H9 (cell line): ENCODE measurements at regions not wholly inside any gene's neighbourhood (a gene's known extent, or its start where the extent isn't known, plus 50 kb on each side); places are given as distances from the start of the nearest gene placed in this dataset.

ENCODE experiments used
- DNase-seq: peaks from one replicate; pipeline ENCODE4 v3.0.0-alpha.2; 2017
- H2AFZ ChIP-seq: one replicate; pipeline ENCODE4 v1.6.1; 2013; ENCODE audit warnings: mild to moderate bottlenecking, low read length, control low read depth, moderate library complexity
- H2AK5ac ChIP-seq: 2 replicates; pipeline ENCODE4 v1.6.1; 2013; ENCODE audit warnings: low read length, control low read depth, mixed read lengths; ENCODE audit not compliant: insufficient read length
- H2BK120ac ChIP-seq: one replicate; pipeline ENCODE4 v1.6.1; 2013; ENCODE audit warnings: low read depth, mild to moderate bottlenecking, low read length, control low read depth, inconsistent platforms; ENCODE audit not compliant: poor library complexity, severe bottlenecking
- H2BK12ac ChIP-seq: 2 replicates; pipeline ENCODE4 v1.6.1; 2013; ENCODE audit warnings: low read length, control low read depth, mixed read lengths, low read depth; ENCODE audit not compliant: insufficient read length
- H2BK15ac ChIP-seq: 2 replicates; pipeline ENCODE4 v1.6.1; 2013; ENCODE audit warnings: low read depth, low read length, control low read depth
- H2BK20ac ChIP-seq: one replicate; pipeline ENCODE4 v1.6.1; 2013; ENCODE audit warnings: low read depth, mild to moderate bottlenecking, low read length, control low read depth, inconsistent platforms; ENCODE audit not compliant: poor library complexity, severe bottlenecking
- H2BK5ac ChIP-seq: 2 replicates; pipeline ENCODE4 v1.6.1; 2013; ENCODE audit warnings: low read length, control low read depth, mixed read lengths; ENCODE audit not compliant: insufficient read length
- H3K14ac ChIP-seq: 2 replicates; pipeline ENCODE4 v1.6.1; 2013; ENCODE audit warnings: low read length, control low read depth; ENCODE audit not compliant: insufficient read depth
- H3K18ac ChIP-seq: 2 replicates; pipeline ENCODE4 v1.6.1; 2013; ENCODE audit warnings: low read depth, mild to moderate bottlenecking, mixed read lengths, low read length, control low read depth; ENCODE audit not compliant: insufficient read length
- H3K23ac ChIP-seq: 2 replicates; pipeline ENCODE4 v1.6.1; 2013; ENCODE audit warnings: low read length, control low read depth, mixed read lengths, low read depth; ENCODE audit not compliant: insufficient read length
- H3K23me2 ChIP-seq: 2 replicates; pipeline ENCODE4 v1.6.1; 2013; ENCODE audit warnings: low read depth, mild to moderate bottlenecking, mixed read lengths, low read length, control low read depth; ENCODE audit not compliant: insufficient read length, poor library complexity, severe bottlenecking
- H3K27ac ChIP-seq: 2 replicates; pipeline ENCODE4 v1.5.1; 2013; ENCODE audit warnings: low read length, control low read depth, mixed read lengths, low read depth; ENCODE audit not compliant: insufficient read length
- H3K27me3 ChIP-seq: 2 replicates; pipeline ENCODE4 v1.6.1; 2013; ENCODE audit warnings: low read length, control low read depth, inconsistent platforms; ENCODE audit not compliant: insufficient read depth
- H3K4ac ChIP-seq: 2 replicates; pipeline ENCODE4 v1.6.1; 2013; ENCODE audit warnings: low read depth, mild to moderate bottlenecking, control low read depth, inconsistent platforms, low read length, moderate library complexity
- H3K4me1 ChIP-seq: 2 replicates; pipeline ENCODE4 v1.6.1; 2013; ENCODE audit warnings: low read length, control low read depth, inconsistent platforms; ENCODE audit not compliant: insufficient read depth
- H3K4me2 ChIP-seq: 2 replicates; pipeline ENCODE4 v1.6.1; 2013; ENCODE audit warnings: low read length, control low read depth, mixed read lengths; ENCODE audit not compliant: insufficient read length, insufficient read depth
- H3K56ac ChIP-seq: 2 replicates; pipeline ENCODE4 v1.6.1; 2013; ENCODE audit warnings: low read depth, mild to moderate bottlenecking, mixed read lengths, low read length, control low read depth; ENCODE audit not compliant: insufficient read length
- H3K79me1 ChIP-seq: 2 replicates; pipeline ENCODE4 v1.6.1; 2013; ENCODE audit warnings: low read depth, mild to moderate bottlenecking, moderate library complexity, low read length, control low read depth, inconsistent platforms; ENCODE audit not compliant: insufficient read depth, poor library complexity, severe bottlenecking
- H3K79me2 ChIP-seq: 2 replicates; pipeline ENCODE4 v1.6.1; 2013; ENCODE audit warnings: low read length, control low read depth, inconsistent platforms; ENCODE audit not compliant: insufficient read depth
- H3K9ac ChIP-seq: 2 replicates; pipeline ENCODE4 v1.6.1; 2013; ENCODE audit warnings: low read length, control low read depth, mixed read lengths; ENCODE audit not compliant: insufficient read length; ENCODE audit errors: extremely low read depth
- H3K9me3 ChIP-seq: one replicate; pipeline ENCODE4 v1.6.1; 2013; ENCODE audit warnings: low read depth, low read length, inconsistent platforms; ENCODE audit not compliant: control insufficient read depth
- H3T11ph ChIP-seq: one replicate; pipeline ENCODE4 v1.6.1; 2013; ENCODE audit warnings: mild to moderate bottlenecking, low read length, control low read depth, inconsistent platforms
- H4K20me1 ChIP-seq: one replicate; pipeline ENCODE4 v1.6.1; 2013; ENCODE audit not compliant: control insufficient read depth, insufficient read length, insufficient read depth
- H4K5ac ChIP-seq: 2 replicates; pipeline ENCODE4 v1.6.1; 2013; ENCODE audit warnings: low read depth, mild to moderate bottlenecking, mixed read lengths, low read length, control low read depth; ENCODE audit not compliant: insufficient read length
- H4K8ac ChIP-seq: replicated peaks from 2 replicates; pipeline ENCODE4 v1.6.1; 2013; ENCODE audit warnings: low read length, control low read depth, mixed read lengths, low read depth; ENCODE audit not compliant: insufficient read length
- H4K91ac ChIP-seq: 2 replicates; pipeline ENCODE4 v1.6.1; 2013; ENCODE audit warnings: low read depth, mild to moderate bottlenecking, moderate library complexity, mixed read lengths, low read length, control low read depth; ENCODE audit not compliant: insufficient read length
- H3K27ac Mint-ChIP-seq, 3 experiments: 2 replicates in 2 of 3; 3 replicates in 1 of 3; pipeline ENCODE4 v1.8.0; 2020 to 2021; ENCODE audit warnings: mixed read lengths in 3 of 3, mild to moderate bottlenecking in 1 of 3, moderate library complexity in 1 of 3
- H3K27me3 Mint-ChIP-seq: 2 replicates; pipeline ENCODE4 v1.8.0; 2021; ENCODE audit warnings: low read depth, mild to moderate bottlenecking, moderate library complexity, mixed read lengths
- H3K36me3 Mint-ChIP-seq, 3 experiments: 2 replicates in 2 of 3; 3 replicates in 1 of 3; pipeline ENCODE4 v1.8.0; 2020 to 2021; ENCODE audit warnings: low read depth in 3 of 3, mixed read lengths in 3 of 3; ENCODE audit not compliant: insufficient read depth in 1 of 3
- H3K4me1 Mint-ChIP-seq, 2 experiments: 2 replicates each; pipeline ENCODE4 v1.8.0; 2020; ENCODE audit warnings: mixed read lengths in 2 of 2
- H3K4me3 Mint-ChIP-seq, 2 experiments: 2 replicates in 1 of 2; 3 replicates in 1 of 2; pipeline ENCODE4 v1.8.0; 2020 to 2021; ENCODE audit warnings: mild to moderate bottlenecking in 2 of 2, mixed read lengths in 2 of 2, moderate library complexity in 1 of 2
- H3K9me3 Mint-ChIP-seq, 2 experiments: 2 replicates in 1 of 2; 3 replicates in 1 of 2; pipeline ENCODE4 v1.8.0; 2020; ENCODE audit warnings: mild to moderate bottlenecking in 2 of 2, mixed read lengths in 2 of 2, moderate library complexity in 1 of 2
- CTCF ChIP-seq: fragments of 200-600 bp; sonication (generic); conservative IDR thresholded peaks from 3 replicates; pipeline ENCODE4 v1.8.0; 2021; ENCODE audit warnings: antibody characterized with exemption, mild to moderate bottlenecking
- WGBS: extraction: QIAGEN DNeasy Blood & Tissue Kit; methylation state at CpG from one replicate; pipeline ENCODE4 v1.1.7; 2013; ENCODE audit warnings: missing lambda C conversion rate, low lambda C conversion rate, mixed read lengths; ENCODE audit not compliant: insufficient read length; ENCODE audit errors: extremely low coverage; 5-methylcytosine and 5-hydroxymethylcytosine counted together

GRCh38 chr16:55101026-55101425, 170.4 kb downstream of the IRX5 start:
- Histone ChIP-seq H4K91ac (no peak overlapping the region), H3K27ac (no peak overlapping the region), H4K20me1 (no peaks in the 10 kb centered on the region), H4K5ac (no peak overlapping the region), H3T11ph (no peak overlapping the region), H3K56ac (no peak overlapping the region), H4K8ac (no peak overlapping the region), H3K23me2 (no peaks in the 10 kb centered on the region), H3K9me3 (no peaks in the 10 kb centered on the region), H3K14ac (no peak overlapping the region), H2BK15ac (no peak overlapping the region), H2BK5ac (no peak overlapping the region), H3K79me1 (no peaks in the 10 kb centered on the region), H2BK120ac (no peak overlapping the region), H2AFZ (no peak overlapping the region), H3K4ac (no peak overlapping the region), H2BK20ac (no peak overlapping the region), H2BK12ac (no peak overlapping the region), H3K23ac (no peak overlapping the region), H3K9ac (no peak overlapping the region), H3K4me1 (no peaks in the 10 kb centered on the region), H3K79me2 (no peaks in the 10 kb centered on the region), H3K27me3 (no peaks in the 10 kb centered on the region), H2AK5ac (no peak overlapping the region), H3K4me2 (no peak overlapping the region), H3K18ac (no peak overlapping the region)
- peaks cover 0 to 3% (median 0%) of the 10 kb centered on the region in 3 experiments; a peak in 1 of 7 replicates for H3K36me3 Mint-ChIP-seq
- H3K4me3 Mint-ChIP-seq: no peak overlapping the region
- no peak for TF ChIP-seq CTCF
- H3K9me3 Mint-ChIP-seq: no peaks in the 10 kb centered on the region; a peak in 1 of 5 replicates
- no CpG with 5 or more reads among the region's 4 CpGs for WGBS
- H3K27ac Mint-ChIP-seq: no peak overlapping the region
- no peak for DNase-seq
- H3K27me3 Mint-ChIP-seq: peaks cover 1% of the 10 kb centered on the region
- H3K4me1 Mint-ChIP-seq: no peaks in the 10 kb centered on the region
